Hepatocyte (in vitro differentiated cells): ENCODE measurements at regions not wholly inside any gene's neighbourhood (a gene's known extent, or its start where the extent isn't known, plus 50 kb on each side); places are given as distances from the start of the nearest gene placed in this dataset.
A peak's percentile ranks its signal among the peaks of the same experiment; 100 is the strongest.

Experiments
- DNase-seq: peaks from one replicate; pipeline ENCODE4 v3.0.0-alpha.2; 2016; ENCODE audit warnings: low spot score
- H2AFZ ChIP-seq: fragments of 200-600 bp; sonication (generic); 2 replicates; pipeline ENCODE4 v1.6.0; 2016; ENCODE audit warnings: antibody characterized with exemption, mild to moderate bottlenecking
- H3K27ac ChIP-seq: fragments of 200-600 bp; sonication (generic); 2 replicates; pipeline ENCODE4 v1.5.1; 2016; ENCODE audit warnings: mild to moderate bottlenecking
- H3K27me3 ChIP-seq: fragments of 200-600 bp; sonication (generic); 2 replicates; pipeline ENCODE4 v1.6.1; 2016
- H3K36me3 ChIP-seq: fragments of 200-600 bp; sonication (generic); replicated peaks from 2 replicates; pipeline ENCODE4 v1.5.1; 2016; ENCODE audit warnings: low read depth; ENCODE audit not compliant: insufficient read depth
- H3K4me1 ChIP-seq: fragments of 200-600 bp; sonication (generic); 2 replicates; pipeline ENCODE4 v1.5.1; 2016; ENCODE audit warnings: mild to moderate bottlenecking, moderate library complexity; ENCODE audit not compliant: insufficient read depth
- H3K4me2 ChIP-seq: fragments of 200-600 bp; sonication (generic); 2 replicates; pipeline ENCODE4 v1.6.0; 2016
- H3K4me3 ChIP-seq: fragments of 200-600 bp; sonication (generic); 2 replicates; pipeline ENCODE4 v1.5.1; 2016; ENCODE audit warnings: mild to moderate bottlenecking
- H3K79me2 ChIP-seq: fragments of 200-600 bp; sonication (generic); 2 replicates; pipeline ENCODE4 v1.6.0; 2017; ENCODE audit warnings: mild to moderate bottlenecking
- H3K9me2 ChIP-seq: fragments of 200-600 bp; sonication (generic); replicated peaks from 2 replicates; pipeline ENCODE4 v1.6.0; 2017; ENCODE audit warnings: mild to moderate bottlenecking; ENCODE audit not compliant: insufficient read depth
- H3K9me3 ChIP-seq: fragments of 200-600 bp; sonication (generic); 2 replicates; pipeline ENCODE4 v1.5.1; 2016; ENCODE audit warnings: low read depth, mild to moderate bottlenecking
- H4K20me1 ChIP-seq: fragments of 200-600 bp; sonication (generic); 2 replicates; pipeline ENCODE4 v1.6.0; 2016; ENCODE audit warnings: mild to moderate bottlenecking; ENCODE audit not compliant: insufficient read depth, poor library complexity, severe bottlenecking
- CTCF ChIP-seq: fragments of 200-600 bp; sonication (generic); IDR thresholded peaks from 2 replicates; pipeline ENCODE4 v1.5.1; 2016; ENCODE audit warnings: antibody characterized with exemption, mild to moderate bottlenecking; ENCODE audit not compliant: poor library complexity
- EZH2 ChIP-seq: fragments of 200-600 bp; sonication (generic); IDR thresholded peaks from 2 replicates; pipeline ENCODE4 v1.6.1; 2016; ENCODE audit warnings: antibody characterized with exemption, mild to moderate bottlenecking, borderline replicate concordance
- EZH2phosphoT487 ChIP-seq: fragments of 200-600 bp; sonication (generic); IDR thresholded peaks from one replicate; pipeline ENCODE4 v1.6.1; 2018; ENCODE audit warnings: antibody characterized with exemption, mild to moderate bottlenecking, low read depth, moderate library complexity; ENCODE audit not compliant: unreplicated experiment, severe bottlenecking
- WGBS: methylation state at CpG from one replicate; pipeline ENCODE4 v1.1.6; 2016; ENCODE audit warnings: low lambda C conversion rate; ENCODE audit errors: missing lambda C conversion rate; 5-methylcytosine and 5-hydroxymethylcytosine counted together

- TF ChIP-seq EZH2: no peak
- no peak for TF ChIP-seq EZH2phosphoT487
- TF ChIP-seq CTCF: no peak
- no peaks in the 10 kb centered on the region for H3K9me2 ChIP-seq
- no peak for DNase-seq
- H2AFZ ChIP-seq: no peak overlapping the region
- H3K36me3 ChIP-seq: no peaks in the 10 kb centered on the region
- no peaks in the 10 kb centered on the region for H3K9me3 ChIP-seq
- 98% methylated on average over 2 of the region's 2 CpGs for WGBS
- H3K4me1 ChIP-seq: peaks cover 4% of the 10 kb centered on the region
- H3K27ac ChIP-seq: peak overlapping the region; percentile 6
- no peaks in the 10 kb centered on the region for H3K27me3 ChIP-seq
- H4K20me1 ChIP-seq: no peaks in the 10 kb centered on the region
- H3K4me2 ChIP-seq: no peak overlapping the region
- H3K79me2 ChIP-seq: no peaks in the 10 kb centered on the region
- H3K4me3 ChIP-seq: no peak overlapping the region
Measured at GRCh38 chr2:149703281-149703680, 115.7 kb upstream of the MMADHC start.

- DNase-seq: no peak
- H3K4me1 ChIP-seq: peaks cover 4% of the 10 kb centered on the region
- no peaks in the 10 kb centered on the region for H3K9me2 ChIP-seq
- H3K79me2 ChIP-seq: no peaks in the 10 kb centered on the region
- H2AFZ ChIP-seq: no peak overlapping the region
- H3K36me3 ChIP-seq: no peaks in the 10 kb centered on the region
- no peak overlapping the region for H3K4me2 ChIP-seq
- H3K27me3 ChIP-seq: no peaks in the 10 kb centered on the region
- H4K20me1 ChIP-seq: no peaks in the 10 kb centered on the region
- 97% methylated on average over 4 of the region's 4 CpGs for WGBS
- H3K4me3 ChIP-seq: no peak overlapping the region
- TF ChIP-seq EZH2phosphoT487 (no peak), EZH2 (no peak), CTCF (no peak)
- no peaks in the 10 kb centered on the region for H3K9me3 ChIP-seq
- no peak overlapping the region for H3K27ac ChIP-seq
Measured at GRCh38 chr2:149702571-149702970, 115.0 kb upstream of the MMADHC start.

DNA sequence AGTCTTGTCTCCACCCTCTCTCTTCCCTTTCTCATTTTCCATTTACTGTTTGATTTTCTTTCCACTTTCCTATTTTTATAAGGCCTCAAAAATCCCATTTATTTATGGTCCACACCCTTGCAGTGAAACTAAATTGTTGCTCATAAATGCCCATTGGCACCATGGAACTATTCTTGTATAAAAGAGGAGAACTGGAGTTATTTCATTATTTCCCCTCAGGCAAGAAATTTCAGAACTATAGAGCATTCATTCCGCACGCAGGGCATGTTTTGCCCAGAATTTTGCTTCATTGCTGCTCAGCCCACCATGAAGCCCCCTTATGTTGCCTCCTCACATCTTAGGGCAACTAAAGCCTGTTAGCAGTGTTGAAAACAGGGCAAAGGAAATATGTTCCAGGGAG lies 113.7 kb upstream of the MMADHC start:
- H3K27ac ChIP-seq: peak overlapping the region; percentile 36
- no peak overlapping the region for H3K4me2 ChIP-seq
- DNase-seq: peak; percentile 12
- no peaks in the 10 kb centered on the region for H3K79me2 ChIP-seq
- H3K9me3 ChIP-seq: no peaks in the 10 kb centered on the region
- no peaks in the 10 kb centered on the region for H3K36me3 ChIP-seq
- H3K27me3 ChIP-seq: no peaks in the 10 kb centered on the region
- H3K4me1 ChIP-seq: peaks cover 4% of the 10 kb centered on the region
- no peak for TF ChIP-seq EZH2phosphoT487
- TF ChIP-seq EZH2: no peak
- TF ChIP-seq CTCF: no peak
- H4K20me1 ChIP-seq: no peaks in the 10 kb centered on the region
- 79% methylated on average over 2 of the region's 2 CpGs for WGBS
- H3K4me3 ChIP-seq: no peak overlapping the region
- no peaks in the 10 kb centered on the region for H3K9me2 ChIP-seq
- H2AFZ ChIP-seq: no peak overlapping the region

DNA sequence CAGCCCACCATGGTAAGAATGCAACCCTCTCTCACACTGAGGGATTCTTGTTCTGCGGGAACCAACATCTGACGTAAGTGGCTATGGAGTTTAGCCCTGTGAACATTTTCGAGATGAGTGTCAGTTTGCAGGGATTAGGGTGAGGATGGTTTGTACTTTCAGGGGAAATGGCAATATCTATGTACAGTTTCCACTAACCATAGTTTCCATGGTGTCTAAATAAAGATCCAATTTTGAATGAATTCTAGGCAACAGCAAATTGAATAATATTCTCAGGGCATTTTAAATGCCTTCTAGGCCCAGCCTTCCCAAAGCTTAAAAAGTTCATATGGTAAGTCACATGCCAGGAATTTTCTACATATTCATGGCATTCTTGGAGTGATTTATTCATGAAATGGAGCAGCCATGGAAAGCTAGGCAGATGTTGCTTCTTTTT lies 105.4 kb upstream of the MMADHC start:
- H3K9me3 ChIP-seq: no peaks in the 10 kb centered on the region
- peak overlapping the region; percentile 60 for H3K27ac ChIP-seq
- no peaks in the 10 kb centered on the region for H3K79me2 ChIP-seq
- no peaks in the 10 kb centered on the region for H3K9me2 ChIP-seq
- no peak overlapping the region for H3K4me2 ChIP-seq
- WGBS: 75% methylated on average over 3 of the region's 3 CpGs
- TF ChIP-seq CTCF: no peak
- no peak for TF ChIP-seq EZH2phosphoT487
- no peak for TF ChIP-seq EZH2
- DNase-seq: peak; percentile 19
- H3K4me1 ChIP-seq: no peaks in the 10 kb centered on the region
- no peaks in the 10 kb centered on the region for H3K27me3 ChIP-seq
- H2AFZ ChIP-seq: no peak overlapping the region
- no peaks in the 10 kb centered on the region for H4K20me1 ChIP-seq
- H3K36me3 ChIP-seq: no peaks in the 10 kb centered on the region
- H3K4me3 ChIP-seq: no peak overlapping the region
